Lower lobe of right lung (tissue), 2 donors: ENCODE measurements at regions not wholly inside any gene's neighbourhood (a gene's known extent, or its start where the extent isn't known, plus 50 kb on each side); places are given as distances from the start of the nearest gene placed in this dataset.

Experiments used
- ATAC-seq, 2 donors: fragments of 200-7000 bp; cut with Tn5 transposase; one replicate each; pipeline ENCODE4 v1.9.1; 2020 to 2022; ENCODE audit warnings: mild to moderate bottlenecking in 2 of 2, moderate library complexity in 2 of 2
- DNase-seq: peaks from one replicate; pipeline ENCODE4 v3.0.0-alpha.2; 2020
- H3K27ac ChIP-seq: fragments of 200-600 bp; one replicate; pipeline ENCODE4 v1.8.0; 2022
- H3K27me3 ChIP-seq: fragments of 200-600 bp; one replicate; pipeline ENCODE4 v1.8.0; 2022; ENCODE audit warnings: low read depth
- H3K36me3 ChIP-seq: fragments of 200-600 bp; one replicate; pipeline ENCODE4 v1.8.0; 2022; ENCODE audit warnings: mild to moderate bottlenecking
- H3K4me1 ChIP-seq: fragments of 200-600 bp; one replicate; pipeline ENCODE4 v1.8.0; 2022
- H3K4me3 ChIP-seq: fragments of 200-600 bp; one replicate; pipeline ENCODE4 v1.8.0; 2022; ENCODE audit warnings: mild to moderate bottlenecking
- H3K9me3 ChIP-seq: fragments of 200-600 bp; one replicate; pipeline ENCODE4 v1.8.0; 2022
- CTCF ChIP-seq: fragments of 200-600 bp; IDR thresholded peaks from one replicate; pipeline ENCODE4 v1.8.0; 2022; ENCODE audit warnings: antibody characterized with exemption, mild to moderate bottlenecking
- intact Hi-C: fragments of 100-400 bp; cut with DNase I; formaldehyde crosslinking; loops from one replicate; pipeline ENCODE4 v1.11.0; 2022
- donor health status: DM: no; HTN: yes; CAD: no; lungs with severe emphysema.

GRCh38 chr16:64745258-64745930 is 376.5 kb downstream of the CDH11 start:
- intact Hi-C loops, result no loop called here
- H3K36me3 ChIP-seq, result no peaks in the 10 kb centered on the region
- DNase-seq (no peak), ATAC-seq (no peak)
- H3K27ac ChIP-seq, result no peak overlapping the region
- no peak for TF ChIP-seq CTCF
- H3K27me3 ChIP-seq, result no peaks in the 10 kb centered on the region
- no peaks in the 10 kb centered on the region for H3K9me3 ChIP-seq
- H3K4me3 ChIP-seq, result no peak overlapping the region
- H3K4me1 ChIP-seq, result no peaks in the 10 kb centered on the region

DNA sequence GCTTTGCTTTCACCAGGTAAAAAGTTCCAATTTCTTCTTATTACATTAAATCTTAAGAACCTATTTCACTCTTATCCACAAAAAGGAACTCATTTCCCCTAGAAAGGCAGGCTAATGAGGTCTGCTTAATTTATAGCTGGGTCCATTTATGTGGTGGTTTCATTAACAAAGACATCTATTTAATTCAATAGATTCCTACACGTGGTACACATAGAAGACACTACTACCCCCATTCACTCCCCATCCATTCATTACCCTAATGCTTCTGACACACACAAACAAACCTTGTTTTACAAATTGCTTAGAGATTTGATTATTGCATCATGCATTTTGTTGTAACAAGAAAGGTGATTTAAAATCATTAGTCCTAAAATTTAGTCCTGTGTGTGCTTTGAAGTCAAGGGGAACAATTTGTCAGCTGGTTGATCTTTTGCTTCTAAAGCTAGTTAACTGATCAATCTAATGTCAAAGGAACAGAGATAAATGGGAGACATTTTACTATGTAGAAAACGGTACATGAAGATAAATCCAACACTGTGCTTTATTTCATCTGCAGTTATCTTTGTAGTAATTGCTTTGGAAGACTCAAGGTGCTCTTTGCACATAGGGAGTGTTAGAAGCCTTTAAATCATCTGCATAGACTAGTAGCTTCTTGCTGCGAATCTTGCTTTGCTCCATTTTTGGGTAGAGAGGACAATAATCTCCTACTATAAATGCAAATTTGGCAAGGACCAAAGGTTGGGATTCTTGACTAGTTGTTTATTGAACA is 379.2 kb downstream of the CDH11 start:
- TF ChIP-seq CTCF, result no peak
- no peaks in the 10 kb centered on the region for H3K36me3 ChIP-seq
- intact Hi-C loops, result no loop called here
- H3K27me3 ChIP-seq, result no peaks in the 10 kb centered on the region
- H3K27ac ChIP-seq, result no peak overlapping the region
- ATAC-seq (no peak), DNase-seq (no peak)
- no peak overlapping the region for H3K4me3 ChIP-seq
- H3K4me1 ChIP-seq, result no peaks in the 10 kb centered on the region
- H3K9me3 ChIP-seq, result no peaks in the 10 kb centered on the region

- Histone ChIP-seq H3K4me1 (no peaks in the 10 kb centered on the region), H3K36me3 (no peaks in the 10 kb centered on the region), H3K4me3 (no peak overlapping the region), H3K9me3 (no peaks in the 10 kb centered on the region), H3K27ac (no peak overlapping the region), H3K27me3 (no peaks in the 10 kb centered on the region)
- DNase-seq, result no peak
- intact Hi-C loops, result no loop called here
- TF ChIP-seq CTCF, result no peak
- ATAC-seq, result no peak
Measured at GRCh38 chr16:64740261-64740660, 381.6 kb downstream of the CDH11 start.

- H3K36me3 ChIP-seq, result no peaks in the 10 kb centered on the region
- H3K9me3 ChIP-seq, result no peaks in the 10 kb centered on the region
- H3K27me3 ChIP-seq, result no peaks in the 10 kb centered on the region
- intact Hi-C loops, result no loop called here
- H3K4me1 ChIP-seq, result no peaks in the 10 kb centered on the region
- no peak overlapping the region for H3K4me3 ChIP-seq
- ATAC-seq, result no peak
- TF ChIP-seq CTCF, result no peak
- H3K27ac ChIP-seq, result no peak overlapping the region
- DNase-seq, result no peak
Measured at GRCh38 chr16:64738321-64738960, 383.4 kb downstream of the CDH11 start.

DNA sequence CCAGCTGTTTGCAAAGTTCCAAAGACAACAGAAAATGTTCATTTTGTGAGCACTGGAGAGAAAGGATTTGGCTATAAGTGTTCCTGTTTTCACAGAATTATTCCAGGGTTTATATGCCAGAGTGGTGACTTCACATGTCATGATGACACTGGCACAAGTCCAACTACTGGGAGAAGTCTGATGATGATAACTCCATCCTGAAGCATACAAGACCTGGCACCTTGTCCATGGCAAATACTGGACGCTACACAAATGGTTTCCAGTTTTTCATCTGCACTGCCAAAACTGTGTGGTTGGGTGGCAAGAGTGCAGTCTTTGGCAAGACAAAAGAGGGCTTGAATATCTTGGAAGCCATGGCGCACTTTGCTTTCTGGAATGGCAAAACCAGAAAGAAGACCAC is 385.0 kb downstream of the CDH11 start:
- Histone ChIP-seq H3K27ac (no peak overlapping the region), H3K4me3 (no peak overlapping the region), H3K27me3 (no peaks in the 10 kb centered on the region), H3K4me1 (no peaks in the 10 kb centered on the region), H3K9me3 (no peaks in the 10 kb centered on the region), H3K36me3 (no peaks in the 10 kb centered on the region)
- TF ChIP-seq CTCF, result no peak
- ATAC-seq (no peak), DNase-seq (no peak)
- intact Hi-C loops, result no loop called here
